Mesothelial cell of epicardium (in vitro differentiated cells): ENCODE measurements at regions not wholly inside any gene's neighbourhood (a gene's known extent, or its start where the extent isn't known, plus 50 kb on each side); places are given as distances from the start of the nearest gene placed in this dataset.
"Not testable (repeated sequence)": the region's sequence is repeated elsewhere in the genome, so short reads cannot be mapped to it uniquely, and the experiment has no call there.

Experiments used
- DNase-seq, 2 experiments: peaks; one replicate each; pipeline ENCODE4 v3.0.0; 2021; ENCODE audit warnings: low spot score in 2 of 2; ENCODE audit not compliant: unreplicated experiment in 2 of 2
- H3K27ac Mint-ChIP-seq: 2 replicates; pipeline ENCODE4 v1.8.0; 2021; ENCODE audit warnings: mixed read lengths
- H3K27me3 Mint-ChIP-seq: 2 replicates; pipeline ENCODE4 v1.8.0; 2021; ENCODE audit warnings: low read depth, mixed read lengths
- H3K36me3 Mint-ChIP-seq: 2 replicates; pipeline ENCODE4 v1.8.0; 2021; ENCODE audit warnings: mixed read lengths
- H3K4me1 Mint-ChIP-seq: 2 replicates; pipeline ENCODE4 v1.8.0; 2021; ENCODE audit warnings: mixed read lengths
- H3K4me3 Mint-ChIP-seq: 2 replicates; pipeline ENCODE4 v1.8.0; 2021; ENCODE audit warnings: mild to moderate bottlenecking, moderate library complexity, mixed read lengths
- H3K9me3 Mint-ChIP-seq: 2 replicates; pipeline ENCODE4 v1.8.0; 2021; ENCODE audit warnings: mixed read lengths
- TF ChIP-seq, protein P1 (sequence below): fragments of 200-600 bp; sonication (generic); IDR thresholded peaks from one replicate; pipeline ENCODE4 v1.5.0; 2021; ENCODE audit warnings: antibody characterized with exemption; ENCODE audit not compliant: unreplicated experiment

DNA sequence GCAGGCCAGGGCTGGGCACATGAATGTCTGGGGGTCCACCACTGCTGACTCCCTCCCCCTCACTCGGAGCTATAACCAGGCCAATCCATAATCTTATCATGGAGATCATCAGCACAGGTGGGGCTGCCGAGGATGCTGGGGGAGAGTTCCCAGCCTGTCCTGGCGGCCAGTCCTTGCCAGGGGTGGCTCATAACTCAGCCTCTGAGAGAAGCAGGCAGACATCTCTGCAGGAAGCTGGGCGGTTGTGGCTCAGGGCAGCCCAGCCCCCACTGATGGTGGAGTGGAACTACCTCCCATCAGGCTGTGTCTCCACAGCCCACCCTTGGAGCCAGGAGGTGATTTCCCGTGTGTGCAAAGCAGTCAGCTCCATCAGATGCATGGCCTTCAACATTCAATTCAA lies 109.4 kb upstream of the ZNF92 start:
- H3K4me1 Mint-ChIP-seq: peaks cover 9% of the 10 kb centered on the region
- peaks cover 3% of the 10 kb centered on the region for H3K27me3 Mint-ChIP-seq
- DNase-seq: no peak

DNA sequence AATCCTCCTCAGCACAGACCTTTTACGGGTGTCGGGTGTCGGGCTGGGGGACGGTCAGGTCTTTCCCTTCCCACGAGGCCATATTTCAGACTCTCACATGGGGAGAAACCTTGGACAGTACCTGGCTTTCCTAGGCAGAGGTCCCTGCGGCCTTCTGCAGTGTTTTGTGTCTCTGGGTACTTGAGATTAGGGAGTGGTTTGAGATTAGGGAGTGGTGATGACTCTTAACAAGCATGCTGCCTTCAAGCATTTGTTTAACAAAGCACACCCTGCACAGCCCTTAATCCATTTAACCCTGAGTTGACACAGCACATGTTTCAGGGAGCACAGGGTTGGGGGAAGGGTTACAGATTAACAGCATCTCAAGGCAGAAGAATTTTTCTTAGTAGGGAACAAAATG lies 113.0 kb upstream of the ZNF92 start:
- not testable (repeated sequence) for H3K4me3 Mint-ChIP-seq, H3K9me3 Mint-ChIP-seq, H3K36me3 Mint-ChIP-seq, DNase-seq, H3K27me3 Mint-ChIP-seq, H3K4me1 Mint-ChIP-seq
- H3K27ac Mint-ChIP-seq: peak overlapping the region; percentile 76

More for the DNA sequence above, 109.4 kb upstream of the ZNF92 start:
- Mint-ChIP-seq H3K9me3 (no peaks in the 10 kb centered on the region), H3K27ac (no peak overlapping the region), H3K36me3 (no peaks in the 10 kb centered on the region), H3K4me3 (no peak overlapping the region)
- TF ChIP-seq, protein P1, sequence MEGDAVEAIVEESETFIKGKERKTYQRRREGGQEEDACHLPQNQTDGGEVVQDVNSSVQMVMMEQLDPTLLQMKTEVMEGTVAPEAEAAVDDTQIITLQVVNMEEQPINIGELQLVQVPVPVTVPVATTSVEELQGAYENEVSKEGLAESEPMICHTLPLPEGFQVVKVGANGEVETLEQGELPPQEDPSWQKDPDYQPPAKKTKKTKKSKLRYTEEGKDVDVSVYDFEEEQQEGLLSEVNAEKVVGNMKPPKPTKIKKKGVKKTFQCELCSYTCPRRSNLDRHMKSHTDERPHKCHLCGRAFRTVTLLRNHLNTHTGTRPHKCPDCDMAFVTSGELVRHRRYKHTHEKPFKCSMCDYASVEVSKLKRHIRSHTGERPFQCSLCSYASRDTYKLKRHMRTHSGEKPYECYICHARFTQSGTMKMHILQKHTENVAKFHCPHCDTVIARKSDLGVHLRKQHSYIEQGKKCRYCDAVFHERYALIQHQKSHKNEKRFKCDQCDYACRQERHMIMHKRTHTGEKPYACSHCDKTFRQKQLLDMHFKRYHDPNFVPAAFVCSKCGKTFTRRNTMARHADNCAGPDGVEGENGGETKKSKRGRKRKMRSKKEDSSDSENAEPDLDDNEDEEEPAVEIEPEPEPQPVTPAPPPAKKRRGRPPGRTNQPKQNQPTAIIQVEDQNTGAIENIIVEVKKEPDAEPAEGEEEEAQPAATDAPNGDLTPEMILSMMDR: no peak

DNA sequence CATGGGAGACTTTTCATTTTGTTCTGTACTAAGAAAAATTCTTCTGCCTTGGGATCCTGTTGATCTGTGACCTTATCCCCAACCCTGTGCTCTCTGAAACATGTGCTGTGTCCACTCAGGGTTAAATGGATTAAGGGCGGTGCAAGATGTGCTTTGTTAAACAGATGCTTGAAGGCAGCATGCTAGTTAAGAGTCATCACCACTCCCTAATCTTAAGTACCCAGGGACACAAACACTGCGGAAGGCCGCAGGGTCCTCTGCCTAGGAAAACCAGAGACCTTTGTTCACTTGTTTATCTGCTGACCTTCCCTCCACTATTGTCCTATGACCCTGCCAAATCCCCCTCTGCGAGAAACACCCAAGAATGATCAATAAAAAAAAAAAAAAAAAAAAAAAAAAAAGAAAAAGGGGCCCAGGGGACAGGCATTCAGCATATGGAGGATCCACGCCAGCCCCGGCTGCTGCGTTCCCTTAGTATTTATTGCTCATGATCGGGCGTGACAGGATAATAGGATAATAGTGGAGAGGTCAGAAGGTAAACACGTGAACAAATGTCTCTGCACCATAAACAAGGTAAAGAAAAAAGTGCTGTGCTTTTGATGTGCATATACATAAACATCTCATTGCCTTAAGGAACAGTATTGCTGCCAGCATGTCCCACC lies 113.7 kb upstream of the ZNF92 start:
- H3K27me3 Mint-ChIP-seq, H3K36me3 Mint-ChIP-seq, H3K9me3 Mint-ChIP-seq, DNase-seq, H3K27ac Mint-ChIP-seq, H3K4me3 Mint-ChIP-seq, H3K4me1 Mint-ChIP-seq: not testable (repeated sequence)

DNA sequence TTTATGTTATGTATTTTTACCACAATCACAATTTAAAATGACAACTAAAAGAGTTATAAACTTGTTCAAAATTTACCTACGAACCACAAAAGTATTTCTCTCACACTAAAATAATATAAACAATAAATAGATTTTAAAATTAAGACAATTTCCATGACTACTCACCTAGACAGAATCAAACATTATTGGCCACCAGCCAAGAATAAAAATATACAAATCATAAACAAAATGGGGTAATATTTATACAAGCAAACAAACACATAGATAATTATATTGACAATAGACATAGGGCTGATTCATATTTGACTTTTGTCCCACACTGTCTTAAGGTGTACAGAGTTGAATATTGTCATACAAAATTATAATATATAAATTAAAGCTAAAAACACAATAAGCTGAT lies 119.6 kb upstream of the ZNF92 start:
- Mint-ChIP-seq H3K4me1 (peaks cover 4% of the 10 kb centered on the region), H3K9me3 (no peaks in the 10 kb centered on the region), H3K36me3 (no peaks in the 10 kb centered on the region), H3K27me3 (peaks cover 10% of the 10 kb centered on the region), H3K4me3 (no peak overlapping the region), H3K27ac (no peak overlapping the region)
- DNase-seq: no peak
- TF ChIP-seq, protein P1: no peak

DNA sequence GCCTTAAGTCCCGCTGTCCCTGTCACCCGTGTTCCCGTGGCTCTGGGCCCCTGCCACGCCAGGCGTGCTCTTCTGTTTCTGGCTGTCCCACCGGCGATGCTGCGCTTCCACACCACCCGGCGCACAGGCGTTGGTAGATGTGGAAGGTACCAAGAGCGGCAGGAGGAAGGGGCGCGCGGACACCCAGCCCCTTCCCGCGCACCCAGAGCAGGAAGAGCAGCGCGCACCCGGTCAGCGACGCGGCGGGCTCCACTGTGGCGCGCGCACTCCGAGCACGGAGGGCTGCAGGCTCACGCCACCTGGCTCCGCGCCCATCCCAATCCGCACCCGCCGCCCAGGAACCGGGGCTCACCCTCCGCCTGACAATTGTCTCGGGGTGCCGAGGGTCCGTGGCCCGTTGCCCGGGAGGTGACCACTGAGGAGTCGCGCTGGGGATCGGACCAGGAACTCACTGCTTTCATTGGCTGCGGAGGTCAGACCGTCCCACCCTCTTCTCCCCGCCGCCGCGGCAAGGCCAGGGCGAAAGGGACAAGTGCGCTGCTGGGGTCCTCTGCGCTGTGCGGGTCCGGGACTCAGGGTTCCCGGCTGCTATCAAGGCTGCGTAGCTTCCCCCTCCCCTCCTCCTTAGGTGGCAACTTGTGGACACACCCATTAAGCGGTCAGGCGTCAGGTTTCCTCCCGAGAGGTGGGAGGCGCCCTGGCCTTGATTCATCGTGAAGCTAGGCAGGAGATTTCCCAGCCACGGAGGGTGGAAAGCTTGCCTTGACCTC lies 121.6 kb upstream of the ZNF92 start:
- Mint-ChIP-seq H3K36me3 (no peaks in the 10 kb centered on the region), H3K27me3 (peaks cover 10% of the 10 kb centered on the region), H3K27ac (peak overlapping the region; percentile 34), H3K4me1 (peaks cover 4% of the 10 kb centered on the region), H3K9me3 (no peaks in the 10 kb centered on the region), H3K4me3 (peak overlapping the region; percentile 84)
- DNase-seq: peak in 1 of 2 experiments; percentile 67
- TF ChIP-seq, protein P1: no peak

DNA sequence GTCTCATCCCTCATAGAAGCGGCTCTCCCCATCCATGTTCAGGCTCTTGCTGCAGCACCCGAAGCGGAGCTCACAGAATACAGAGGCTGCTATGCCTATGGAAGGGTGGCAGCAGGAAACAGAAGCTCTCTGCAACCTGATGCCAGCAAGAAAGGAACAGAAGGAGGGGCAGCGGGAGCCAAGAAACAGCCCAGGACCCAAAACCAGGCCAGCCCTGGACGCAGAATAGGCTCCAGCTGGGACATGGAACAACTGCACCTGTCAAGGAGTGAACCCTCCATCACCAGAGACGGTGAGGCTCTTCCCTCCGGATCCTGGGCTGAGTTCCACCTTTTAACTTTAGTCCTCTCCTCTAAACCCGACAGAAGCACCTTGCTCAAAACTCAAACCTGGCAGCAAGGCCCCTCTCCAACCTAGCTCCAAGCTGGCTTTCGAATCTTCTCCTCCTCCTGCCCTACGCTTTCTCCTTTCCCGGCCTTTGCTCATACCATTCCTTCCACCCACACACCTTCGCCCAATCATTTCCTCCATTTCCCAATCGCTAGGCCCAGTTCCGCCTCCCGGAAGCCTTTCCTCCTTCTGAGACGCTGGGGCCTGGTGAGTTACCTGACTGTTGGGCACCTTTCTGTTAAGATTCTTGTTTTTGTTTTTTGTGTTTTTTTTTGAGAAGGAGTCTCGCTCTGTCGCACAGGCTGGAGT lies 122.8 kb upstream of the ZNF92 start:
- H3K27me3 Mint-ChIP-seq: peaks cover 10% of the 10 kb centered on the region
- no peaks in the 10 kb centered on the region for H3K9me3 Mint-ChIP-seq
- H3K4me3 Mint-ChIP-seq: peak overlapping the region; percentile 84
- H3K36me3 Mint-ChIP-seq: no peaks in the 10 kb centered on the region
- H3K4me1 Mint-ChIP-seq: peaks cover 4% of the 10 kb centered on the region
- TF ChIP-seq, protein P1: no peak
- H3K27ac Mint-ChIP-seq: no peak overlapping the region
- no peak for DNase-seq
